ENCODE measurements at regions not wholly inside any gene's neighbourhood (a gene's known extent, or its start where the extent isn't known, plus 50 kb on each side); places are given as distances from the start of the nearest gene placed in this dataset.

- 90 to 93% methylated on average over 3 of the region's 3 CpGs for WGBS, 2 donors
- H3K27ac ChIP-seq (ENCODE audit: low read depth in 2 of 2, low read length in 1 of 2): no peak overlapping the region
- H3K36me3 ChIP-seq (ENCODE audit: control insufficient read depth in 2 of 2, insufficient read depth in 2 of 2, low read length in 1 of 2): no peaks in the 10 kb centered on the region
- no peaks in the 10 kb centered on the region for H3K9me3 ChIP-seq (ENCODE audit: control insufficient read depth in 2 of 2, insufficient read depth in 1 of 2, low read depth in 1 of 2, low read length in 1 of 2)
- no peaks in the 10 kb centered on the region for H3K4me1 ChIP-seq (ENCODE audit: control insufficient read depth in 2 of 2, insufficient read depth in 2 of 2, low read length in 1 of 2)
- no peak overlapping the region for H3K4me3 ChIP-seq (ENCODE audit: low read depth in 1 of 2, low read length in 2 of 2)
- H3K27me3 ChIP-seq (ENCODE audit: control insufficient read depth in 1 of 2, insufficient read depth in 2 of 2, low read length in 2 of 2): no peaks in the 10 kb centered on the region
Observed at GRCh38 chr10:36388166-36388565, 737.2 kb upstream of the ANKRD30A start.

DNA sequence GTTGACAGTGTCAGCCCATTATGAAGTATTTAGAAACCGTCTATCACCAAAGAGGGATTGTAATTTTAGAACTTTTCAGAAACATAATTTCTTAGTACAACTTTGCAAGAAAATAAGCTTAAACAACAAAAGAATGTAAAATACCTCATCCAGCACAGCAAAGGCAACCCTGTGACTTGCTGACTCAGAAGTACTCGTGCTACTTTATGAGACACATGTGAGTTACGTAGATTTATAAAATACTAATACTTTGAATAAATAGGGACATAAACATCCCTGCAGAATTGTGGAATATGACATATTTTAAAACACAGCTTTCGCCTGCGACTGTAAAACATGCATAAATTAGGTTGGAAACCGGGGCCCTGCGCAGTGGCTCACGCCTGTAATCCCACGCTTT lies 739.7 kb upstream of the ANKRD30A start:
- Histone ChIP-seq H3K27ac (ENCODE audit: low read depth in 2 of 2, low read length in 1 of 2) (no peak overlapping the region), H3K4me1 (ENCODE audit: control insufficient read depth in 2 of 2, insufficient read depth in 2 of 2, low read length in 1 of 2) (no peaks in the 10 kb centered on the region), H3K4me3 (ENCODE audit: low read depth in 1 of 2, low read length in 2 of 2) (no peak overlapping the region), H3K27me3 (ENCODE audit: control insufficient read depth in 1 of 2, insufficient read depth in 2 of 2, low read length in 2 of 2) (no peaks in the 10 kb centered on the region), H3K9me3 (ENCODE audit: control insufficient read depth in 2 of 2, insufficient read depth in 1 of 2, low read depth in 1 of 2, low read length in 1 of 2) (no peaks in the 10 kb centered on the region), H3K36me3 (ENCODE audit: control insufficient read depth in 2 of 2, insufficient read depth in 2 of 2, low read length in 1 of 2) (no peaks in the 10 kb centered on the region)
- WGBS, 2 donors: 90 to 91% methylated on average over 9 of the region's 9 CpGs

GRCh38 chr10:36383349-36383748 lies 741.3 kb upstream of the FZD8 start:
- WGBS, 2 donors: 82 to 88% methylated on average over 3 of the region's 3 CpGs
- Histone ChIP-seq H3K4me3 (ENCODE audit: low read depth in 1 of 2, low read length in 2 of 2) (no peak overlapping the region), H3K9me3 (ENCODE audit: control insufficient read depth in 2 of 2, insufficient read depth in 1 of 2, low read depth in 1 of 2, low read length in 1 of 2) (no peaks in the 10 kb centered on the region), H3K27me3 (ENCODE audit: control insufficient read depth in 1 of 2, insufficient read depth in 2 of 2, low read length in 2 of 2) (no peaks in the 10 kb centered on the region), H3K4me1 (ENCODE audit: control insufficient read depth in 2 of 2, insufficient read depth in 2 of 2, low read length in 1 of 2) (no peaks in the 10 kb centered on the region), H3K36me3 (ENCODE audit: control insufficient read depth in 2 of 2, insufficient read depth in 2 of 2, low read length in 1 of 2) (no peaks in the 10 kb centered on the region), H3K27ac (ENCODE audit: low read depth in 2 of 2, low read length in 1 of 2) (no peak overlapping the region)

DNA sequence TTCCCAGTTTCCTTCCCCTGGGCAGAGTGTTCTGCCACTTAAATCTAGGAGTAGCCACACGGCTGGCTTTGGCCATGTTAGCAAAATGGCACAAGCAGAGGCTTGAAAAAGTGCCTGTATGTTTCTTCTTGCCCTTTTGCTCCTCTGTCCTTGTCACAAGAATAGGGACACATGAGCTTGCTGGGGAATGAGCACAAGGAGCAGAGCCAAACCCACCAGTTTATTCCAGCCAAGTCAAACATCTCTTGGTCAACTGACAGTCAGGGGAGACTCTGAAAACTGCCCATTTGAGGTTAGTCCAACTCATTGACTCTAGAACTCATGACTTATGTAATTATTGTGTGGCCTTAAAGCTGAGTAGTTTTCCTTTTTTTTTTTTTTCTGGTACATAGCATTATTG lies 739.7 kb upstream of the FZD8 start:
- no peak overlapping the region for H3K27ac ChIP-seq (ENCODE audit: low read depth in 2 of 2, low read length in 1 of 2)
- no peaks in the 10 kb centered on the region for H3K27me3 ChIP-seq (ENCODE audit: control insufficient read depth in 1 of 2, insufficient read depth in 2 of 2, low read length in 2 of 2)
- H3K4me1 ChIP-seq (ENCODE audit: control insufficient read depth in 2 of 2, insufficient read depth in 2 of 2, low read length in 1 of 2): no peaks in the 10 kb centered on the region
- H3K36me3 ChIP-seq (ENCODE audit: control insufficient read depth in 2 of 2, insufficient read depth in 2 of 2, low read length in 1 of 2): no peaks in the 10 kb centered on the region
- H3K9me3 ChIP-seq (ENCODE audit: control insufficient read depth in 2 of 2, insufficient read depth in 1 of 2, low read depth in 1 of 2, low read length in 1 of 2): no peaks in the 10 kb centered on the region
- H3K4me3 ChIP-seq (ENCODE audit: low read depth in 1 of 2, low read length in 2 of 2): no peak overlapping the region
- WGBS, 2 donors: 5 to 33% methylated on average over 1 of the region's 1 CpG

GRCh38 chr10:36380538-36380937 lies 738.4 kb upstream of the FZD8 start:
- no peaks in the 10 kb centered on the region for H3K4me1 ChIP-seq (ENCODE audit: control insufficient read depth in 2 of 2, insufficient read depth in 2 of 2, low read length in 1 of 2)
- no peaks in the 10 kb centered on the region for H3K9me3 ChIP-seq (ENCODE audit: control insufficient read depth in 2 of 2, insufficient read depth in 1 of 2, low read depth in 1 of 2, low read length in 1 of 2)
- WGBS, 2 donors: 56 to 57% methylated on average over 2 of the region's 2 CpGs
- no peak overlapping the region for H3K27ac ChIP-seq (ENCODE audit: low read depth in 2 of 2, low read length in 1 of 2)
- no peaks in the 10 kb centered on the region for H3K27me3 ChIP-seq (ENCODE audit: control insufficient read depth in 1 of 2, insufficient read depth in 2 of 2, low read length in 2 of 2)
- H3K4me3 ChIP-seq (ENCODE audit: low read depth in 1 of 2, low read length in 2 of 2): no peak overlapping the region
- H3K36me3 ChIP-seq (ENCODE audit: control insufficient read depth in 2 of 2, insufficient read depth in 2 of 2, low read length in 1 of 2): no peaks in the 10 kb centered on the region

- H3K9me3 ChIP-seq (ENCODE audit: control insufficient read depth in 2 of 2, insufficient read depth in 1 of 2, low read depth in 1 of 2, low read length in 1 of 2): no peaks in the 10 kb centered on the region
- 82 to 95% methylated on average over 3 of the region's 3 CpGs for WGBS, 2 donors
Observed at GRCh38 chr10:36375107-36375506, 733.0 kb upstream of the FZD8 start.

DNA sequence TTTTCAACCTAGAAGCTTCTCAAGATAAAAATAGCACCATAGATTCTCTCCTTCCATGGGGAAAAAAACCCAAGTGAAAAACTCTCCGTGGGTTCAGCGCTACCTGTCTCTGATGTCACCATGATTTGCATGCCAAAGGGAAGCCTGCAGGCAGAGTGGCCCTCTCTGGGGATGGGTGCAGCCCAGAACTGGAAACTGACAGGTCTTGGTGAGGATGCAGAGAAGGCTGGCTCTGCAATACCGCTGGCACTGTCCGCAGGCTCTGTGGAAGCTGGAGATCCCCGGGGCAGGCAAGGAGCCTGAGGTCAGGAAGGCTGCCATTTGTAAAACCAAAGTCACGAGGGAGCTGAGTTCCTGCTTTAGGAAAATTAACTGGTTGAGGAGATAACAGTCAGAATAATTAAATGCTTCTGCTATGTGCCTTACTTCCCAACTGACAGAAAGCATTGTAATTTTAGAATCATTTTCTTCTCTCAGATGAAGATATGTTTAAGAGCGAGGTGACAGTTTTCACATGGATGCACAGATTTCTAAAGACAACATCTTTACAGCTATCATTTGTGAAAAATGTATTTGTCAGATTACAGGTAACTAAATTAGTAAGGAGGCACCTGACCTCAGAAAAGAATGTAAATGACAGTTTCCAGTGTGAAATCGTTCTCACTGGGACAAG lies 731.5 kb upstream of the FZD8 start:
- Histone ChIP-seq H3K36me3 (ENCODE audit: control insufficient read depth in 2 of 2, insufficient read depth in 2 of 2, low read length in 1 of 2) (no peaks in the 10 kb centered on the region), H3K4me3 (ENCODE audit: low read depth in 1 of 2, low read length in 2 of 2) (no peak overlapping the region), H3K27me3 (ENCODE audit: control insufficient read depth in 1 of 2, insufficient read depth in 2 of 2, low read length in 2 of 2) (no peaks in the 10 kb centered on the region), H3K4me1 (ENCODE audit: control insufficient read depth in 2 of 2, insufficient read depth in 2 of 2, low read length in 1 of 2) (no peaks in the 10 kb centered on the region), H3K27ac (ENCODE audit: low read depth in 2 of 2, low read length in 1 of 2) (no peak overlapping the region), H3K9me3 (ENCODE audit: control insufficient read depth in 2 of 2, insufficient read depth in 1 of 2, low read depth in 1 of 2, low read length in 1 of 2) (no peaks in the 10 kb centered on the region)
- 73 to 77% methylated on average over 8 of the region's 8 CpGs for WGBS, 2 donors

More at GRCh38 chr10:36375107-36375506, 733.0 kb upstream of the FZD8 start:
- H3K36me3 ChIP-seq (ENCODE audit: control insufficient read depth in 2 of 2, insufficient read depth in 2 of 2, low read length in 1 of 2): no peaks in the 10 kb centered on the region
- no peak overlapping the region for H3K4me3 ChIP-seq (ENCODE audit: low read depth in 1 of 2, low read length in 2 of 2)
- H3K27me3 ChIP-seq (ENCODE audit: control insufficient read depth in 1 of 2, insufficient read depth in 2 of 2, low read length in 2 of 2): no peaks in the 10 kb centered on the region
- no peaks in the 10 kb centered on the region for H3K4me1 ChIP-seq (ENCODE audit: control insufficient read depth in 2 of 2, insufficient read depth in 2 of 2, low read length in 1 of 2)
- H3K27ac ChIP-seq (ENCODE audit: low read depth in 2 of 2, low read length in 1 of 2): no peak overlapping the region

DNA sequence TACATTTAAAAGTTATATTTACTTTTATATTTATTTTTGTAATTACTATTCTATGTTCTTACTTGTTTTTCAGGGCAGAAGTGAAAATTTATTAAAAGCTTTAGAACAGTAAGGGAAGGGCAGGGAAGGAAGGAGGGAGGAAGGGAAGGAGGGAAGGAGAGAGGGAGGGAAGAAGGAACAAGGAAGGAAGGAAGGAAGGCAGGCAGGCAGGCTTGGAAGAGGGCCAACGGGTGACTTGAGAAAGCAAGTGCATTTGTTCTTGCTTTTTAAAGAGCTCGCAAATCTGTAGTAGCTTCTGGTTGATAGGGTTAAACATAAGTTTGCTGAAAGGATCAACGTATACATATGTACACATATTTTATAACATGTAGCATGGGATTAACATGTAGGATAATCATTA lies 725.3 kb upstream of the FZD8 start:
- Histone ChIP-seq H3K4me3 (ENCODE audit: low read depth in 1 of 2, low read length in 2 of 2) (no peak overlapping the region), H3K4me1 (ENCODE audit: control insufficient read depth in 2 of 2, insufficient read depth in 2 of 2, low read length in 1 of 2) (no peaks in the 10 kb centered on the region), H3K36me3 (ENCODE audit: control insufficient read depth in 2 of 2, insufficient read depth in 2 of 2, low read length in 1 of 2) (no peaks in the 10 kb centered on the region), H3K9me3 (ENCODE audit: control insufficient read depth in 2 of 2, insufficient read depth in 1 of 2, low read depth in 1 of 2, low read length in 1 of 2) (no peaks in the 10 kb centered on the region), H3K27ac (ENCODE audit: low read depth in 2 of 2, low read length in 1 of 2) (no peak overlapping the region), H3K27me3 (ENCODE audit: control insufficient read depth in 1 of 2, insufficient read depth in 2 of 2, low read length in 2 of 2) (no peaks in the 10 kb centered on the region)
- 55 to 64% methylated on average over 3 of the region's 3 CpGs for whole genome bisulfite sequencing, 2 donors

DNA sequence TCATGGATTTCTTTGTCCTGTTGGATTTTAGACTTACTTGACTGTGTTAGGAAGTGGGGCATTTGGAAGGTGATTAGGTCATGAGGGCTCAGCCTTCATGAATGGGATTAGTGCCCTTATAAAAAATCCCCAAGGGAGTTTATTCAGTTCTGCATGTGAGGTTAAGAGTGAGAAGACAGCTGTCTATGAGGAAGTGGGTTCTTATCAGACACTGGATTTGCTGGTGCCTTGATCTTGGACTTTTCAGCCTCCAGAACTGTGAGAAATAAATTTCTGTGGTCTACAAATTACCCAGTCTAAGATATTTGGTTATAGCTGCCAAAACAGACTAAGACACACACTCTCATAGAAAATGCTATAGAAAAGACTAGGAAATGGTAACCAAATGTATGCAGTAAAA lies 724.7 kb upstream of the FZD8 start:
- H3K27me3 ChIP-seq (ENCODE audit: control insufficient read depth in 1 of 2, insufficient read depth in 2 of 2, low read length in 2 of 2): no peaks in the 10 kb centered on the region
- H3K9me3 ChIP-seq (ENCODE audit: control insufficient read depth in 2 of 2, insufficient read depth in 1 of 2, low read depth in 1 of 2, low read length in 1 of 2): no peaks in the 10 kb centered on the region
- H3K4me1 ChIP-seq (ENCODE audit: control insufficient read depth in 2 of 2, insufficient read depth in 2 of 2, low read length in 1 of 2): no peaks in the 10 kb centered on the region
- H3K4me3 ChIP-seq (ENCODE audit: low read depth in 1 of 2, low read length in 2 of 2): no peak overlapping the region
- H3K36me3 ChIP-seq (ENCODE audit: control insufficient read depth in 2 of 2, insufficient read depth in 2 of 2, low read length in 1 of 2): no peaks in the 10 kb centered on the region
- no peak overlapping the region for H3K27ac ChIP-seq (ENCODE audit: low read depth in 2 of 2, low read length in 1 of 2)

DNA sequence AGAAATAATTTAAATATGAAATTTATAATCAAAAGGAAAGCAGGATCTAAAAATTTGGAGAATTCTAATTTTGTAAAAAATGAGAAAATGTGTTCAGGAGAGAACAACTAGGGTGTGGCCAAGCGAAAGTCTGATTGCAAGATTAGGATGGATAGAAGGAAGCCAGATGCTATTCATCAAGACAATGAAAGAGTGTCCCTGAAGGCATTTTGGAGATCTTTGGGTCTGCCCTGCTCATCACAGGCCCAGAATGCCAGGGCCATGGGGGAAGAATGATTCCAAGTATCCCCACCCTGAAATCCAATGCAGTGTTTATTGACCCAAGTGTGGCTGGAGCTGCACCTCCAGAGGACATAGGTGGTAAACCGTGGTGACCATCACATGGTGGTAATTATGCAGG lies 724.0 kb upstream of the FZD8 start:
- Histone ChIP-seq H3K4me1 (ENCODE audit: control insufficient read depth in 2 of 2, insufficient read depth in 2 of 2, low read length in 1 of 2) (no peaks in the 10 kb centered on the region), H3K9me3 (ENCODE audit: control insufficient read depth in 2 of 2, insufficient read depth in 1 of 2, low read depth in 1 of 2, low read length in 1 of 2) (no peaks in the 10 kb centered on the region), H3K27ac (ENCODE audit: low read depth in 2 of 2, low read length in 1 of 2) (no peak overlapping the region), H3K27me3 (ENCODE audit: control insufficient read depth in 1 of 2, insufficient read depth in 2 of 2, low read length in 2 of 2) (no peaks in the 10 kb centered on the region), H3K4me3 (ENCODE audit: low read depth in 1 of 2, low read length in 2 of 2) (no peak overlapping the region), H3K36me3 (ENCODE audit: control insufficient read depth in 2 of 2, insufficient read depth in 2 of 2, low read length in 1 of 2) (no peaks in the 10 kb centered on the region)
- 82 to 83% methylated on average over 2 of the region's 2 CpGs for WGBS, 2 donors
